ENCODE measurements at regions not wholly inside any gene's neighbourhood (a gene's known extent, or its start where the extent isn't known, plus 50 kb on each side); places are given as distances from the start of the nearest gene placed in this dataset.

DNA sequence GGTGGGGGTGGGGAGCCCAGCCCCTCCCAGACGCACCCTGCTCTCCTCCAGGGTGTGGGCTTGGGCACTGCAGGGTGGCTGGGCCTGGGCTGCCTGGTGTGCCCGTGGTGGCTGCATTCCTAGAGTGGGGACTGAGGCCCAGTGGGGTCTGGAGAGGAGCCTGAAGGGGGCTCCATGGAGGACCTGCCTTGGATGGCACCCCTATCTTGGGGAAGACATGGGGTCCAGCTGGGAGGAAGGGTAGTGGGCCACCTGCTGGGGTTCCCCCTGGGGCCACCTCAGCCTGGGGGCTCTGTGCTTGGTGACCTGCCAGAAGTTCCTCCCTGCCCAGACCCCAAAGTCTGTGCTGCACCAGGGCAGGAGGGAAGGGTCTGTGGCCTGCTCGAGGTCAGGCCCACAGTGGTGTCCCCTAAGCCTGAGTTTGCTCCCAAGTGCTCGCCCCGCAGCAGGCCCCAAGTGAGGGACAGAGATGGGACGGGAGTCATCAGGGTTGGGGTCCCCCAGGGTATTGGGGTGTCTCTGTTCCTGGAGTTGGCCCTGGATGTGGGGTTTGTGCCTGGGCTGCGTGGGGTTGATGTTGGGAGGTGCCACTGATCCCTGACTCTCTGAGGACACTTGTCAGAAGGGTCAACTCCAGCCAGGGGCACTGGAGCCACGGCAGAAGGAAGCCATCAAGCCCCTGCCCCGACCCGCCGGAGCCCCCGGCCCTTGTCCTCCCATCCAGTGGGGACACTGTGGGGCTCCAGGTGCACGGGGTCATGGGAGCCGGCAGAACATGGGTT is 382.9 kb downstream of the TMEM121 start:
- TF ChIP-seq, protein P1, sequence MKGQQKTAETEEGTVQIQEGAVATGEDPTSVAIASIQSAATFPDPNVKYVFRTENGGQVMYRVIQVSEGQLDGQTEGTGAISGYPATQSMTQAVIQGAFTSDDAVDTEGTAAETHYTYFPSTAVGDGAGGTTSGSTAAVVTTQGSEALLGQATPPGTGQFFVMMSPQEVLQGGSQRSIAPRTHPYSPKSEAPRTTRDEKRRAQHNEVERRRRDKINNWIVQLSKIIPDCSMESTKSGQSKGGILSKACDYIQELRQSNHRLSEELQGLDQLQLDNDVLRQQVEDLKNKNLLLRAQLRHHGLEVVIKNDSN (IDR thresholded peaks at IDR 0.05) = no peak
- no peak for TF ChIP-seq EP300 (IDR thresholded peaks at IDR 0.05; ENCODE audit: borderline replicate concordance)
- no peak for TF ChIP-seq TAF1 (IDR thresholded peaks at IDR 0.05; ENCODE audit: low read depth)
- TF ChIP-seq RAD21 (IDR thresholded peaks at IDR 0.05; ENCODE audit: low read depth) = no peak
- TF ChIP-seq YY1 (IDR thresholded peaks at IDR 0.05; ENCODE audit: low read depth) = no peak
- TF ChIP-seq CEBPB (IDR thresholded peaks at IDR 0.05) = no peak
- no peak for TF ChIP-seq TCF12 (IDR thresholded peaks at IDR 0.05; ENCODE audit: low read depth)
- TF ChIP-seq FOXM1 (IDR thresholded peaks at IDR 0.05; ENCODE audit: borderline replicate concordance, low read depth) = no peak
- TF ChIP-seq CREB1 (IDR thresholded peaks at IDR 0.05; ENCODE audit: low read depth) = no peak
- TF ChIP-seq, protein P2, sequence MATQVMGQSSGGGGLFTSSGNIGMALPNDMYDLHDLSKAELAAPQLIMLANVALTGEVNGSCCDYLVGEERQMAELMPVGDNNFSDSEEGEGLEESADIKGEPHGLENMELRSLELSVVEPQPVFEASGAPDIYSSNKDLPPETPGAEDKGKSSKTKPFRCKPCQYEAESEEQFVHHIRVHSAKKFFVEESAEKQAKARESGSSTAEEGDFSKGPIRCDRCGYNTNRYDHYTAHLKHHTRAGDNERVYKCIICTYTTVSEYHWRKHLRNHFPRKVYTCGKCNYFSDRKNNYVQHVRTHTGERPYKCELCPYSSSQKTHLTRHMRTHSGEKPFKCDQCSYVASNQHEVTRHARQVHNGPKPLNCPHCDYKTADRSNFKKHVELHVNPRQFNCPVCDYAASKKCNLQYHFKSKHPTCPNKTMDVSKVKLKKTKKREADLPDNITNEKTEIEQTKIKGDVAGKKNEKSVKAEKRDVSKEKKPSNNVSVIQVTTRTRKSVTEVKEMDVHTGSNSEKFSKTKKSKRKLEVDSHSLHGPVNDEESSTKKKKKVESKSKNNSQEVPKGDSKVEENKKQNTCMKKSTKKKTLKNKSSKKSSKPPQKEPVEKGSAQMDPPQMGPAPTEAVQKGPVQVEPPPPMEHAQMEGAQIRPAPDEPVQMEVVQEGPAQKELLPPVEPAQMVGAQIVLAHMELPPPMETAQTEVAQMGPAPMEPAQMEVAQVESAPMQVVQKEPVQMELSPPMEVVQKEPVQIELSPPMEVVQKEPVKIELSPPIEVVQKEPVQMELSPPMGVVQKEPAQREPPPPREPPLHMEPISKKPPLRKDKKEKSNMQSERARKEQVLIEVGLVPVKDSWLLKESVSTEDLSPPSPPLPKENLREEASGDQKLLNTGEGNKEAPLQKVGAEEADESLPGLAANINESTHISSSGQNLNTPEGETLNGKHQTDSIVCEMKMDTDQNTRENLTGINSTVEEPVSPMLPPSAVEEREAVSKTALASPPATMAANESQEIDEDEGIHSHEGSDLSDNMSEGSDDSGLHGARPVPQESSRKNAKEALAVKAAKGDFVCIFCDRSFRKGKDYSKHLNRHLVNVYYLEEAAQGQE (IDR thresholded peaks at IDR 0.05; ENCODE audit: low read depth) = no peak
- no peak for TF ChIP-seq TEAD4 (IDR thresholded peaks at IDR 0.05)
- TF ChIP-seq ZBTB7A (IDR thresholded peaks at IDR 0.05; ENCODE audit: low read depth) = no peak
- no peak for TF ChIP-seq EGR1 (IDR thresholded peaks at IDR 0.05)
- TF ChIP-seq NFIC (IDR thresholded peaks at IDR 0.05) = no peak
- TF ChIP-seq, protein P3, sequence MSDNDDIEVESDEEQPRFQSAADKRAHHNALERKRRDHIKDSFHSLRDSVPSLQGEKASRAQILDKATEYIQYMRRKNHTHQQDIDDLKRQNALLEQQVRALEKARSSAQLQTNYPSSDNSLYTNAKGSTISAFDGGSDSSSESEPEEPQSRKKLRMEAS (IDR thresholded peaks at IDR 0.05) = no peak

DNA sequence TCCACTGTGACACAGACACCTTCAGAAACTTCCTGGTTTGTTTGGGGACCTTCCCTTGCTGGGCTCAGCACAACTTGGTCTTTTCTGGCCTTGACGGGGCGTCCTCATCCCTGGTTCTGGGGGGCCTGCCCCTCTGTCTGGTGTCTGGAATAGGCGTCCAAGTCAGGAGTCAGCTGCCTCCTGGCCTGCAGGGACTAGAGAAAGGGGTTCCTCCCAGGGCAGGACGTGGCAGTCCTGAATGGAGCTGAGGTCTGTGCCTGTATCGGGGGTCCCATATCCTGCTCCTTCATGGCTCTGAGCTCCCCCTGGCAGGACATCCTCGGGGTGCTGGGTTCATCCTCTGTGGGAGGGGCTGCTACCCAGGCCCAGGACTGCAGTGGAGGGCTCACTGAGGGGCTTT is 384.0 kb downstream of the TMEM121 start:
- TF ChIP-seq, protein P2 (IDR thresholded peaks at IDR 0.05; ENCODE audit: low read depth) = no peak
- TF ChIP-seq YY1 (IDR thresholded peaks at IDR 0.05; ENCODE audit: low read depth) (no peak), CREB1 (IDR thresholded peaks at IDR 0.05; ENCODE audit: low read depth) (no peak), TEAD4 (IDR thresholded peaks at IDR 0.05) (no peak), RAD21 (IDR thresholded peaks at IDR 0.05; ENCODE audit: low read depth) (no peak), TAF1 (IDR thresholded peaks at IDR 0.05; ENCODE audit: low read depth) (no peak), FOXM1 (IDR thresholded peaks at IDR 0.05; ENCODE audit: borderline replicate concordance, low read depth) (no peak), CEBPB (IDR thresholded peaks at IDR 0.05) (no peak), ZBTB7A (IDR thresholded peaks at IDR 0.05; ENCODE audit: low read depth) (no peak), TCF12 (IDR thresholded peaks at IDR 0.05; ENCODE audit: low read depth) (no peak), EP300 (IDR thresholded peaks at IDR 0.05; ENCODE audit: borderline replicate concordance) (no peak), NFIC (IDR thresholded peaks at IDR 0.05) (no peak), EGR1 (IDR thresholded peaks at IDR 0.05) (no peak)
- TF ChIP-seq, protein P3 (IDR thresholded peaks at IDR 0.05) = no peak
- TF ChIP-seq, protein P1 (IDR thresholded peaks at IDR 0.05) = no peak

DNA sequence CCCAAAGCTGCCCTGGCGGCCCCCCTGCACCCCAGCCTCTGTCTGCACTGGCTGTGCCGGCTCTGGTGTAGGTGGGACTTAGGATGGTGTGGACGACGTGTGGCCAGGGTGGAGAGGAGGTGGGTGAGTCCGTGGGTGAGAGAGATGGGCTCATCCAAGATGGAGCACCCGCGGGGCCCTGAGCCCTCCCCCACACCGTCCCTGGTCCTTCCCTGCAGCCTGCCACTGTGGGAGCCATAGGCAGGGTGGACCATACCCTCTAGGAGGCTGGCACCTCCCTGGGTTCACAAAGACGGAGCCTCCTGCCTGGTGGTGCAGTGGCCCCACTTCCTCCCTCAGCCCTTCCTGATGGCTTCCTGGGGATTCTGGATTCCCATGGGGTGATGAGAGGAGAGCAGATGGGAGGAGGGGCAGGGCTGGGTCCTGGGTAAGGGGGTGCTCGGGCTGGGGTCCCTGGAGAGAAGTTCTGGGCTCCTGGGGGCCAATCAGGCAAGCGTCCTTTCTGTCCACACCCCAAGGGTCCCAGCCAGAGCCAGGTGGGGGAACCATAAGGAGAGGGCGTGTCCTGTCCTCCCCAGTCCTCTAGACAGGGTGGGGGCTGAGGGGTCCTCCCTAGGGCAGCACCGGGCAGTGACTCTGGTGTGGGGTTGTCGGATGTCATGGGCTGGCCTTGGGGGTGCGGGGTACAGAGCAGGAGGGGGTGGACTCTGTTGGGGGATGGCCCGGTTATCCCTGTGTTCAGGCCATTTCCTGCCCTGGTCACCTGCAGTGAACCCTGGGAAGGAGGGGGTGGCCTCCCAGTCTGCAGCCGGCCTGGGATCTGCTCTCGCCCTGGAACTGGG is 384.8 kb downstream of the TMEM121 start:
- TF ChIP-seq, protein P2 (IDR thresholded peaks at IDR 0.05; ENCODE audit: low read depth) = no peak
- no peak for TF ChIP-seq ZBTB7A (IDR thresholded peaks at IDR 0.05; ENCODE audit: low read depth)
- TF ChIP-seq, protein P1 (IDR thresholded peaks at IDR 0.05) = no peak
